HUES6 (cell line): ENCODE measurements at regions not wholly inside any gene's neighbourhood (a gene's known extent, or its start where the extent isn't known, plus 50 kb on each side); places are given as distances from the start of the nearest gene placed in this dataset.

Experiments
- H3K27ac ChIP-seq: 2 replicates; pipeline ENCODE4 v1.7.0; 2013; ENCODE audit warnings: low read depth, mild to moderate bottlenecking, low read length, inconsistent platforms
- H3K27me3 ChIP-seq: 2 replicates; pipeline ENCODE4 v1.6.1; 2013; ENCODE audit warnings: low read length; ENCODE audit not compliant: control insufficient read depth, insufficient read depth
- H3K36me3 ChIP-seq: 2 replicates; pipeline ENCODE4 v1.6.1; 2013; ENCODE audit warnings: low read length; ENCODE audit not compliant: control insufficient read depth, insufficient read depth
- H3K4me1 ChIP-seq: 2 replicates; pipeline ENCODE4 v1.6.1; 2013; ENCODE audit warnings: low read length; ENCODE audit not compliant: control insufficient read depth, insufficient read depth
- H3K4me3 ChIP-seq: 2 replicates; pipeline ENCODE4 v1.5.1; 2013; ENCODE audit warnings: low read depth, low read length
- H3K9ac ChIP-seq: one replicate; pipeline ENCODE4 v1.6.1; 2013; ENCODE audit warnings: mild to moderate bottlenecking, low read length
- H3K9me3 ChIP-seq: 2 replicates; pipeline ENCODE4 v1.6.1; 2013; ENCODE audit warnings: low read depth, low read length; ENCODE audit not compliant: control insufficient read depth, insufficient read depth

DNA sequence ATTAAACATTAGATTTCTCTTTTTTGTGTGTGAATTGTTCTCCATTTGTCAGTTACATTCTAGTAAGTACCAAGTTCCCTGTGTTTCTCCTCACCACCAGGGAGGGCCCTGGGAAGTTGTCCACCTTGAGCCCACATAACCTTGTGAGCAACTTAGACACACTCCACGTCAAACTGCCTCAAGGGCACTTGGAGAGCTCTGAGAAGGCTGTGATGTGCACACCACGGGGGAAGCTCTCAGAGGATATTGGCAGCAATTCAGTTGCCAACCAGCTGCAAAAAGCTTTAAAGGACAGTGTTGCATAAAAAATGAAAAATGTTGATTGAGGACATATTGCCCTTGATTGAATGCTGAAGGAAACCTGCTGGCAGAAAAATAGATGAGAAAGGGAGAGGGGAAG lies 743.6 kb downstream of the RNF144A start:
- Histone ChIP-seq H3K9ac (no peak overlapping the region), H3K4me1 (no peaks in the 10 kb centered on the region), H3K27me3 (no peaks in the 10 kb centered on the region), H3K36me3 (no peaks in the 10 kb centered on the region), H3K27ac (no peak overlapping the region), H3K9me3 (peaks cover 12% of the 10 kb centered on the region), H3K4me3 (no peak overlapping the region)

DNA sequence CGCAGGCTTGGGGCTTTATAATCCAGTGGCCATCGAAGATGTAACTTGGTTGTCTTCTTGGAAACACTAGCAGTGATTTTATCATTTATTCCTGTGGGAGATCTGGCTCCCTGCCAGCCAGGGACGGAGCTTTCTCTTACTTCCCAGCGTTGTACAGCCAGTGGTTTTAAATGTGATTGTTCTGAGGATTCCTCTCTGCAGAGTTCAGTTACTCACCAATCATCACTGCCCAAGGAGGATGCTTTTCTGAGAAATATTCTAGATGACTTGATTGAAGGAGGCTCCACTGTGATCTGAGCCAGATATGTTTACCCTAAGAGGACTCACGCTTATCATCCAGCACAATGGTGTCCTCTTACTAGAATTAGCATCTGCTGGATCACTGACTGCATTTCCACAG lies 744.3 kb downstream of the RNF144A start:
- no peaks in the 10 kb centered on the region for H3K4me1 ChIP-seq
- H3K9me3 ChIP-seq, result peaks cover 12% of the 10 kb centered on the region
- H3K9ac ChIP-seq, result no peak overlapping the region
- H3K36me3 ChIP-seq, result no peaks in the 10 kb centered on the region
- H3K27ac ChIP-seq, result no peak overlapping the region
- no peak overlapping the region for H3K4me3 ChIP-seq
- H3K27me3 ChIP-seq, result no peaks in the 10 kb centered on the region

DNA sequence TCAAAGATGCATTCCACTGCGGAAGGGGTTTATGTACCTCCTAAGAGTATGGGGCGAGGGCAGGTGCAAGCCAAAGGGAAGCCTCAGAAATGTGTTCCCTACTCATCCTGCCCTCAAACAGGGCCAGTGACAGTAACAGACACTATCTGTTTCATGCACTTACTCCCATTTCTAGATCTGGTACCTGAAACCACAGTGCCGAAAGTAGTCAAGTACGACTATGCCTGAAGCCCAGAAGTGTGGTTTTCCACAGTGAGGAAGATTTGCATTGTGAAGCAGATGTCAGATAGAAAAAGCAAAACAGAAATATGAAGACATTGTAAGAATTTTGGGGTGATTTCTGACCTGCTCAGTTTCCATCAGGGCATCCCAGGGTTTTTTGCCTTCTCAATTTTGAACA lies 748.7 kb downstream of the RNF144A start:
- Histone ChIP-seq H3K9ac (no peak overlapping the region), H3K27me3 (no peaks in the 10 kb centered on the region), H3K27ac (no peak overlapping the region), H3K9me3 (peaks cover 7% of the 10 kb centered on the region; the same call in 1 of the 2 replicates), H3K36me3 (no peaks in the 10 kb centered on the region), H3K4me3 (no peak overlapping the region), H3K4me1 (no peaks in the 10 kb centered on the region)

DNA sequence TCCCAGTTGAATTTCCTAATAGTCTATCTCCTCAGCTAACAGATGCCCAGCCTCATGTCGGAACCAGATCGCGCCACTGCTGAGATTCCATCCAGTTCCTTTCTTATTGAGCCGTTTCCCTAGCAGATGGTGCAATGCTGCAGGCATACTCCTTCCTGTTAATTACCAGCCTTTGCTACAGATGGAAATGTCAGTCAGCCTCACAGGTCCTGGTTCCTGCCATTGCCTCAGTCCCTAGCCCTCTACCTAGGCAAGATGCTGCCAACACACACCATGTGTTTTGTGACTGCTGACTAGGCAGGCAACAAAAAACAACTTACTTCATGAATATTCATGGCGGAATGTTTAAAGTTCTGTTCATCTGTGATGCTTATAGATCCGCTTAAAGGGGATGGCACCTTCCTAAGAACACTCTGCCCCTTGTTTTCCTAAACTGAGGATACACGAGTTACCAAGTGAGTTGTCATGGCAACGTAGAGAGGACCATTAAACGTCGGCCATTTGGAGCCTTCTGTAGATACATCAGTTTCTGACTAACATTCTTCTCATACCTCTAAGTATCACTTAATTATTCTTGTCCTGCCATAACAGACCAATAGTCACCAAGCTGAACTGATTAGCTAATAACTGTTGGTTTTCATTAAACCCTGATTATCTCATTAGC lies 749.5 kb downstream of the RNF144A start:
- Histone ChIP-seq H3K4me1 (peaks cover 5% of the 10 kb centered on the region; the same call in 1 of the 2 replicates), H3K27ac (no peak overlapping the region), H3K9me3 (0 out of 2 replicates have a peak, but pooled peaks cover 1% of the 10 kb centered on the region), H3K4me3 (no peak overlapping the region), H3K36me3 (no peaks in the 10 kb centered on the region), H3K27me3 (no peaks in the 10 kb centered on the region), H3K9ac (no peak overlapping the region)

DNA sequence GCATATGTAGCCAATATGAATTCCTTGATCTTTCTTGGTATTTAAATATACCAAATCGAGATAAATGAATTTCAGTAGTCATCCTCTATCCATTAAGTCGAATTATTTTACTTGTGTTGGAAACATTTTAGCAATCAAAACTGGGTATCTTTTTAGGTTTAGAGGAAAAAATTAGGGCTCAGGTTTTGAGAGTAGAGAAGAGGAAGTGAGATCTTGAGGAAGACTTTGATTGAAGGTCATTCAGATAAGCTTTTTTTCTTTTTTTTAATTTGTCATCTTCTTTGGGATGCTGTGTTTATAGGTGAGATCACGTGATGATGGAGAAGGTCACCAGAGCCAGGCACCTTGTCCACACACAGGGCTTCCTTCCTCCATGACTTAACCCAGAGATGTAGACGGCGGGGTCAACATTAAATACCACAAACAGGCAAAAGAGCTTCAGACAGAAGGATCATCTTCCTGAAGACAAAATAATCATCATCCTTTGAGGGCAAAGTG lies 750.1 kb downstream of the RNF144A start:
- Histone ChIP-seq H3K36me3 (no peaks in the 10 kb centered on the region), H3K27me3 (no peaks in the 10 kb centered on the region), H3K9ac (no peak overlapping the region), H3K4me3 (no peak overlapping the region), H3K9me3 (no peaks in the 10 kb centered on the region), H3K27ac (no peak overlapping the region), H3K4me1 (peaks cover 7% of the 10 kb centered on the region; the same call in 1 of the 2 replicates)

DNA sequence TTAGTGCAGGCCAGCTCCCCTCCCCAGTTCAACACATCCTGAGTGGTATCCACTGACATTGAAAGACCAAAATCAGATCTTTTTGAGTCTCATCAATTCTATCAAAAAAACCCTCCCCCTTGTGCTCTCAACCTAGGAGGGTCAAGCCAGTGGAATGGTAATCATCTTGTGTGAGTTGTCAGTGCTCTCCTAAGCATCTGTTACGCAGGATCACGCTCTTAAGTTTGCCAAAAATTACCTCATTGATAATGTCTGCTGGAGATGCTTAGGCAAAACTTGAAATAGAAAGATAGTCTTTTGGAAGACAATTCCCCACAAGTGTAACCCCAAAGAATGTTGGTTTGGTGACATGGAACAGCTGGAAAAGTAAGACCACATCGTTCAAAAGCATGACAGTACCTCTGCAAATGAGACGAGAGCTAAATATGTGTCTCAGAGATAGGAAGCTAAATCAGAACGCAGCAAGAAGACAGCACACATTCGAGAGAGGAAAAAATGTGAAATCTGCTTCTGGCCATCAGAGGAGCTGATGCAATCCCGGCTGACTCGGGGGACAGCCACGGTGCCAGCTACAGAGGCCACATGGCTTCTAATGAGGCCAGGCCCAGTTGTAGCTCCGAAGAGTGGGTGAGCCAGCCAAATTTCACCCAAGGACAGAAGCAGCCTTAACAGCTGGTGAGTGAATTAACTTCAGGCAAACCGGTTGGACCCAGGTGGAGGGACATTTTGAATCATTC lies 753.9 kb downstream of the RNF144A start:
- H3K9me3 ChIP-seq, result no peaks in the 10 kb centered on the region
- no peak overlapping the region for H3K9ac ChIP-seq
- peaks cover 9% of the 10 kb centered on the region; the same call in 1 of the 2 replicates for H3K4me1 ChIP-seq
- no peaks in the 10 kb centered on the region for H3K36me3 ChIP-seq
- no peak overlapping the region for H3K27ac ChIP-seq
- H3K27me3 ChIP-seq, result no peaks in the 10 kb centered on the region
- H3K4me3 ChIP-seq, result no peak overlapping the region

DNA sequence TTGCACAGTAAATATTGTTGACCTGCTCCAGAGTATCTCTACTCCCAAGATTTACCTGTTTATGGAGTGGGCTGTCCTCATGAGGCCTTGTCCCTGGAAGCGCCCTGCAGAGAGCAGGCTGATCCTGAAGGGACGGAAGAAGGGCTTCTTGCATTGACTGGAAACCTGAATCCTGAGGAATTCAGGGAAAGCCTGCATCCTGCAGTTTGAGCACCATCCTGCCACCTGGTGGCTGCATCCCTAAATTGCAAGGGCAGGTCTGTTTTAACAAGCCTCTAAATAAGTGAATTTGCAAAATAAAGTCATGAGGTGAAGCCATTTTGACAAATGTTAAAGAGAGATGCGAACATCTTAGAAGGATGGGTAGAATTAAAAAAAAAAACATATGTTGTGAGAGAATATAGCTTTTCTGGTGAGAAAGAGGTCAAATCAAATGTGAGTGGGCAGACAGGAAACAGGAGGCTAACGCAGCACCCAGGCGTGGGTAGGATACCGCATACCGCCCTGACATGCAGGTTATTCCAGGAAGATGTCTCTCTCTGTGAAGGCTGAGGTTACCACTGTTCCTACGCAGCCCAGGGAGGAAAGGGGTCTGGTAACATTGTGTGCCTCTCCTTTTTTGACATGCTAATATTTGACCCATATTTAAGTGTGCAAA lies 754.9 kb downstream of the RNF144A start:
- Histone ChIP-seq H3K9ac (no peak overlapping the region), H3K4me3 (no peak overlapping the region), H3K9me3 (no peaks in the 10 kb centered on the region), H3K27me3 (no peaks in the 10 kb centered on the region), H3K4me1 (peaks cover 9% of the 10 kb centered on the region; the same call in 1 of the 2 replicates), H3K36me3 (no peaks in the 10 kb centered on the region), H3K27ac (no peak overlapping the region)

DNA sequence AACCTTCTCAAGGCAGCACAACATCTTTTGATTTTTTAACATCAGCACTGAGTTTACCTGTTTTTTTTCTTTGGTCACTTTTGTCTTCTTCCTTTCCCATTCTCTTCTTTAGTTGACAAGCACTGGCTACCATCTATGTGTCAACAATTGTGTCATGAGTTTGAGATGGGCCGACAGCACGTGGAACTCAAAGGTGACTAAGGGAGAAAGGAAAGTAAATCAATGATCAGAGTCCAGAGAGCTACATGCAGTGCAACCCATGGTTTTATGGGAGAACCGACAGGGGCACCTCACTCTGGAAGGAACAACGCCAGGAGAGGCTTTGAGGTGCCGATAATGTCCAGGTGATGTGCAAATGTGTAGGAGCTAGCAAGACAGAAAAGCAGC lies 755.5 kb downstream of the RNF144A start:
- no peak overlapping the region for H3K27ac ChIP-seq
- H3K4me1 ChIP-seq, result peaks cover 9% of the 10 kb centered on the region; the same call in 1 of the 2 replicates
- H3K9me3 ChIP-seq, result no peaks in the 10 kb centered on the region
- H3K27me3 ChIP-seq, result no peaks in the 10 kb centered on the region
- no peaks in the 10 kb centered on the region for H3K36me3 ChIP-seq
- H3K9ac ChIP-seq, result no peak overlapping the region
- H3K4me3 ChIP-seq, result no peak overlapping the region

DNA sequence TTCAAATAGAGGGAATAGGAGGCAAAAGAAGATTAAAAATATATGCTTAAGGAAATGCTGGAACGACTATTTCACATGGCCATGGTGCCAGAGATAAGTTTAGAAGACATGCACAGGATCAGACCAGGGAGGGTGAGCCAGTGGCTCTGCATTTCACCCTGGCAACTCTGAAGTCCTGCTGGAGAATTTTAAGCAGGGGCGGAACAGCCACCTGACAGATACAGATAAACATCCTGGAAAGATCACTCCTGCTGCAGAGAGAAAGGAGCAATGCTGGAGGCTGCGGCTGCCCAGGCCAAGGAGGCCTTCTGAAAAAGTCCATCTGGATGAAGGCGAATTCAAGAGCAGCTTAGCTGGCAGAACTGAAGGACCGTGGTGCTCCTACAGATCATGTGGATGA lies 755.9 kb downstream of the RNF144A start:
- Histone ChIP-seq H3K4me1 (peaks cover 9% of the 10 kb centered on the region; the same call in 1 of the 2 replicates), H3K9ac (no peak overlapping the region), H3K27me3 (no peaks in the 10 kb centered on the region), H3K27ac (no peak overlapping the region), H3K4me3 (no peak overlapping the region), H3K36me3 (no peaks in the 10 kb centered on the region), H3K9me3 (no peaks in the 10 kb centered on the region)

DNA sequence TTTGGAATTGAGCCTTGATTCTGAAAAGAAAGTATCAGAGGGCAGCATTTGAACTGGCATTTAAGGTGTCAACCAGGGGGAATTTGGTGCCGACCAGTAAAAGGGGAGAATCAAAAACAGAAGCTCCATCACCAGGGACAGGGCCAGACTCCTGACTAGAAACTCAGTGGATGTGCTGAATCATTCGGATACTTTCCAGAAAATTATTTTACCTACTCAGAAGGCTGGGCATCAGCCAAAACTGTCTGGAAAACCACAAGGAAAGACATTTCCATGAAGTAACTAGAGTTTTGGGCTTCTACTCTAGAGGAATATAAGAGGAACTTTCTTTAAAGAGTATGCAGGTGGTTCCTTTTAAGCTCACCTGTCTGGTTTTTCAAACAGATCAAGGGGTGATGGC lies 756.6 kb downstream of the RNF144A start:
- Histone ChIP-seq H3K27ac (no peak overlapping the region), H3K27me3 (no peaks in the 10 kb centered on the region), H3K36me3 (no peaks in the 10 kb centered on the region), H3K4me3 (no peak overlapping the region), H3K9me3 (no peaks in the 10 kb centered on the region), H3K9ac (no peak overlapping the region), H3K4me1 (peaks cover 9% of the 10 kb centered on the region; the same call in 1 of the 2 replicates)

DNA sequence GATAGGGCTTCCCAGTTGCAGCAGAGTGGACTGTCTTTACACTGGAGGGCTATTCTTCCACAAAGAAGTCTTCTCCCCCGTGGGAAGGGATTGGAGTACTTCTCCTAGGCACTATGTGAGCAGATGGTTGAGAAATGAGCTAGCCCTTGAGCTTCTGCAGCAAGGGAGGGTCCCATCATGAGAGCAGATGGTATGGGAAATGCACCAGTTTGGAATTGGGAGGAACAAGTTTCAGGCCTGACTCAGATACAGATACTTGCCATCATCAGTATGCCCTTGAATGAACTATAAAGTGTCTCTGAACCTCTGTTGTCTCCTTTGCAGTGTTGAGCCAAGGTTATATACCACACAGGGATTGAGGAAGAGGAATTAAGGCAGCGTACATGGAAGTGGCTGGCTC lies 757.4 kb downstream of the RNF144A start:
- H3K4me3 ChIP-seq, result no peak overlapping the region
- no peaks in the 10 kb centered on the region for H3K36me3 ChIP-seq
- H3K9ac ChIP-seq, result no peak overlapping the region
- H3K27ac ChIP-seq, result no peak overlapping the region
- no peaks in the 10 kb centered on the region for H3K27me3 ChIP-seq
- no peaks in the 10 kb centered on the region for H3K9me3 ChIP-seq
- peaks cover 9% of the 10 kb centered on the region; the same call in 1 of the 2 replicates for H3K4me1 ChIP-seq
